K562 (cell line): ENCODE measurements at regions not wholly inside any gene's neighbourhood (a gene's known extent, or its start where the extent isn't known, plus 50 kb on each side); places are given as distances from the start of the nearest gene placed in this dataset.

ENCODE experiments used
- ATAC-seq: fragments of 200-7000 bp; cut with Tn5 transposase; 3 replicates; pipeline ENCODE4 v1.9.1; 2020; ENCODE audit warnings: moderate library complexity
- BruUV-seq: library from RNA; stranded (reverse); fragments of 400-500 nt; replicated peaks from 2 replicates; lab custom pipeline; 2021; lab: Mats Ljungman, UMichigan
- CTCF ChIA-PET: fragments of 300-600 bp; formaldehyde crosslinking; extraction: SDS; loops from one replicate; lab custom pipeline; 2021; ENCODE audit warnings: low intra/inter-chr PET ratio; lab: Yijun Ruan, JAX
- POLR2A ChIA-PET: fragments of 300-600, 350-650 bp; sonication (Branson Sonifier 250); formaldehyde crosslinking; extraction: SDS; loops from one replicate; lab custom pipeline; 2021; ENCODE audit warnings: antibody characterized with exemption, inconsistent platforms; lab: Yijun Ruan, JAX
- DNase-seq, 4 experiments: peaks; one replicate each; pipeline versions ENCODE4 v3.0.0 to v3.0.0-alpha.2; 2011 to 2018; ENCODE audit warnings: low spot score in 3 of 4, mixed read lengths in 3 of 4; ENCODE audit errors: extremely low read depth in 1 of 4
- FAIRE-seq: peaks from 2 replicates; lab custom pipeline; 2011; peaks lifted over from hg19 to GRCh38; lab: Jason Lieb, UNC
- H2AFZ ChIP-seq: 2 replicates; pipeline ENCODE4 v1.6.0; 2011; ENCODE audit warnings: low read depth, low read length, control low read depth, inconsistent platforms
- H3K27ac ChIP-seq: fragments of 200-600 bp; 3 replicates; pipeline ENCODE4 v1.8.0; 2011; ENCODE audit warnings: low read depth, mild to moderate bottlenecking, control low read depth, inconsistent platforms, low read length, moderate library complexity, mixed read lengths; ENCODE audit errors: extremely low read depth
- H3K27me3 ChIP-seq, 2 experiments: fragments of 300-600 bp in 1 of 2; 2 replicates in 1 of 2; 3 replicates in 1 of 2; pipeline versions ENCODE4 v1.6.0 to v1.8.0; 2011; ENCODE audit warnings: inconsistent platforms in 2 of 2, low read length in 2 of 2, mild to moderate bottlenecking in 1 of 2, mixed read lengths in 1 of 2, moderate library complexity in 1 of 2; ENCODE audit not compliant: control insufficient read depth in 2 of 2, insufficient read depth in 2 of 2
- H3K36me3 ChIP-seq: fragments of 300-600 bp; 3 replicates; pipeline ENCODE4 v1.8.0; 2011; ENCODE audit warnings: mild to moderate bottlenecking, low read length, inconsistent platforms; ENCODE audit not compliant: control insufficient read depth, insufficient read depth
- H3K4me1 ChIP-seq, 2 experiments: fragments of 200-600 bp in 1 of 2; replicated peaks in 1 of 2; 2 replicates in 1 of 2; 3 replicates in 1 of 2; pipeline versions ENCODE4 v1.5.1 to v1.8.0; 2011; ENCODE audit warnings: inconsistent platforms in 2 of 2, low read length in 2 of 2, mild to moderate bottlenecking in 1 of 2, mixed read lengths in 1 of 2, moderate library complexity in 1 of 2; ENCODE audit not compliant: control insufficient read depth in 2 of 2, insufficient read depth in 2 of 2
- H3K4me2 ChIP-seq: 2 replicates; pipeline ENCODE4 v1.6.1; 2011; ENCODE audit warnings: low read length, control low read depth, inconsistent platforms, mixed read lengths; ENCODE audit not compliant: insufficient read depth
- H3K4me3 ChIP-seq: fragments of 200-600 bp; sonication (generic), shearing (Covaris generic); 2 replicates; pipeline ENCODE4 v1.5.1; 2016; ENCODE audit warnings: control low read depth, inconsistent platforms
- H3K79me2 ChIP-seq: fragments of 200-600 bp; 3 replicates; pipeline ENCODE4 v1.8.0; 2011; ENCODE audit warnings: low read length, inconsistent platforms; ENCODE audit not compliant: control insufficient read depth, insufficient read depth
- H3K9ac ChIP-seq, 2 experiments: 2 replicates each; pipeline versions ENCODE4 v1.6.0 to v1.6.1; 2011; ENCODE audit warnings: low read depth in 2 of 2, low read length in 2 of 2, control low read depth in 1 of 2, inconsistent platforms in 1 of 2, mild to moderate bottlenecking in 1 of 2, mixed read lengths in 1 of 2; ENCODE audit not compliant: insufficient read depth in 1 of 2
- H3K9me1 ChIP-seq: one replicate; pipeline ENCODE4 v1.6.0; 2011; ENCODE audit warnings: inconsistent platforms, mild to moderate bottlenecking, low read length, moderate library complexity; ENCODE audit not compliant: control insufficient read depth, insufficient read depth
- H3K9me3 ChIP-seq: replicated peaks from 2 replicates; pipeline ENCODE4 v1.5.1; 2011; ENCODE audit warnings: low read depth, low read length, inconsistent platforms; ENCODE audit not compliant: control insufficient read depth, insufficient read depth
- H4K20me1 ChIP-seq: replicated peaks from 2 replicates; pipeline ENCODE4 v1.6.1; 2011; ENCODE audit warnings: low read length, inconsistent platforms, mixed read lengths; ENCODE audit not compliant: control insufficient read depth, insufficient read depth
- FOXP1 ChIP-seq: sonication (generic); formaldehyde crosslinking; IDR thresholded peaks from 2 replicates; pipeline ENCODE4 v1.8.0; 2022; ENCODE audit warnings: mild to moderate bottlenecking, missing genetic modification reagents
- HNRNPL ChIP-seq: fragments of 200-400 bp; formaldehyde crosslinking; IDR thresholded peaks from 2 replicates; pipeline ENCODE4 v1.6.1; 2017; ENCODE audit warnings: low read depth, mild to moderate bottlenecking, low read length
- POLR2A ChIP-seq: fragments of 450-650 bp; conservative IDR thresholded peaks from 2 replicates; pipeline ENCODE4 v1.6.1; 2016
- RCOR1 ChIP-seq, 2 experiments: IDR thresholded peaks; 2 replicates each; pipeline ENCODE4 v1.6.1; 2012; ENCODE audit warnings: low read depth in 2 of 2, low read length in 2 of 2, borderline replicate concordance in 1 of 2, improper control_type of control experiment in 1 of 2
- TCF7L2 ChIP-seq: fragments of 150-350 bp; IDR thresholded peaks from 2 replicates; pipeline ENCODE4 v1.6.1; 2016; ENCODE audit warnings: low read depth, mild to moderate bottlenecking, low read length, moderate library complexity
- ZC3H11A ChIP-seq: IDR thresholded peaks from 2 replicates; pipeline ENCODE4 v1.6.1; 2012; ENCODE audit warnings: low read depth, low read length, improper control_type of control experiment
- ZNF232 ChIP-seq: sonication (generic); formaldehyde crosslinking; IDR thresholded peaks from 2 replicates; pipeline ENCODE4 v1.8.0; 2022; ENCODE audit warnings: mild to moderate bottlenecking, missing genetic modification reagents
- ZNF76 ChIP-seq: fragments of 250-450 bp; sonication (Bioruptor Pico); IDR thresholded peaks from 2 replicates; pipeline ENCODE4 v1.4.0; 2020; ENCODE audit warnings: mild to moderate bottlenecking, moderate library complexity, borderline replicate concordance
- WGBS: fragments of 100-300 bp; shearing (Covaris generic); methylation state at CpG from one replicate; pipeline ENCODE4 v1.1.6; 2016; ENCODE audit warnings: low coverage, mixed read lengths; ENCODE audit not compliant: insufficient coverage; ENCODE audit errors: missing lambda C conversion rate; 5-methylcytosine and 5-hydroxymethylcytosine counted together
- in situ Hi-C: fragments of 300-500 bp; cut with MboI; formaldehyde crosslinking; loops from 4 replicates; pipeline ENCODE4 v1.15.0; 2018; ENCODE audit warnings: inconsistent platforms, mixed read lengths
- intact Hi-C: fragments of 100-400 bp; cut with micrococcal nuclease; formaldehyde crosslinking; loops from 2 replicates; pipeline ENCODE4 v1.14.2; 2022
- TF ChIP-seq, protein P1 (sequence below): sonication (generic); formaldehyde crosslinking; IDR thresholded peaks from 2 replicates; pipeline ENCODE4 v1.8.0; 2022; ENCODE audit warnings: missing genetic modification reagents, mild to moderate bottlenecking, borderline replicate concordance
- TF ChIP-seq, protein P2 (sequence below): IDR thresholded peaks from 2 replicates; pipeline ENCODE4 v1.6.1; 2012; ENCODE audit warnings: low read depth, low read length, improper control_type of control experiment, borderline replicate concordance

DNA sequence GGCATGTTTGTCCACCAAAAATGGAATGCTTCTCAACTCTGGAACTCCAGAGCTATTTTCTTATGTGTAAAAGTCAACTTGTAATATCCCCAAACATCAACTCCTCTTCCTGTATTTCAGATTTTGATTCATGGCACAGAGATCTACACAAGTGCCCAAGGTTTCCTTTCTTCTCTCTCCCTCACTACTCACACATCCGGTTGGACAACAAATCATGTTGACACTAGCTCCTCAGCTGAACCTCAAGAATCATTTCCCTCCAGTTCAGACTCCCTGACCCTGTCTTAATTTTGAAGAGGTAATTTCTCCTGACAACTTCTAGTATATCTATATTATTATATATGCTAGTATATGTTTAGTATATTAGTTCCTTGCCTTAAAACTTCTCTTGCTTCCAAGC lies 485.4 kb upstream of the CCDC196 start:
- POLR2A ChIA-PET: no interaction called here
- Histone ChIP-seq H3K4me1 (no peaks in the 10 kb centered on the region), H3K36me3 (no peaks in the 10 kb centered on the region), H3K9me1 (no peaks in the 10 kb centered on the region), H3K9ac (no peak overlapping the region), H3K27ac (no peak overlapping the region), H2AFZ (no peak overlapping the region), H3K4me3 (no peak overlapping the region), H4K20me1 (no peaks in the 10 kb centered on the region), H3K4me2 (no peak overlapping the region), H3K27me3 (no peaks in the 10 kb centered on the region), H3K9me3 (no peaks in the 10 kb centered on the region), H3K79me2 (no peaks in the 10 kb centered on the region)
- BruUV-seq: no TSS peak
- intact Hi-C loops (no loop called here), in situ Hi-C loops (no loop called here)
- FAIRE-seq: no peak
- no peak for DNase-seq
- TF ChIP-seq, protein P1, sequence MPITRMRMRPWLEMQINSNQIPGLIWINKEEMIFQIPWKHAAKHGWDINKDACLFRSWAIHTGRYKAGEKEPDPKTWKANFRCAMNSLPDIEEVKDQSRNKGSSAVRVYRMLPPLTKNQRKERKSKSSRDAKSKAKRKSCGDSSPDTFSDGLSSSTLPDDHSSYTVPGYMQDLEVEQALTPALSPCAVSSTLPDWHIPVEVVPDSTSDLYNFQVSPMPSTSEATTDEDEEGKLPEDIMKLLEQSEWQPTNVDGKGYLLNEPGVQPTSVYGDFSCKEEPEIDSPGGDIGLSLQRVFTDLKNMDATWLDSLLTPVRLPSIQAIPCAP (CRISPR knock-in tag): no peak
- TF ChIP-seq ZNF76 (CRISPR knock-in tag): no peak
- TF ChIP-seq FOXP1 (CRISPR knock-in tag): no peak
- no peak for TF ChIP-seq ZNF232 (CRISPR knock-in tag)
- TF ChIP-seq, protein P2, sequence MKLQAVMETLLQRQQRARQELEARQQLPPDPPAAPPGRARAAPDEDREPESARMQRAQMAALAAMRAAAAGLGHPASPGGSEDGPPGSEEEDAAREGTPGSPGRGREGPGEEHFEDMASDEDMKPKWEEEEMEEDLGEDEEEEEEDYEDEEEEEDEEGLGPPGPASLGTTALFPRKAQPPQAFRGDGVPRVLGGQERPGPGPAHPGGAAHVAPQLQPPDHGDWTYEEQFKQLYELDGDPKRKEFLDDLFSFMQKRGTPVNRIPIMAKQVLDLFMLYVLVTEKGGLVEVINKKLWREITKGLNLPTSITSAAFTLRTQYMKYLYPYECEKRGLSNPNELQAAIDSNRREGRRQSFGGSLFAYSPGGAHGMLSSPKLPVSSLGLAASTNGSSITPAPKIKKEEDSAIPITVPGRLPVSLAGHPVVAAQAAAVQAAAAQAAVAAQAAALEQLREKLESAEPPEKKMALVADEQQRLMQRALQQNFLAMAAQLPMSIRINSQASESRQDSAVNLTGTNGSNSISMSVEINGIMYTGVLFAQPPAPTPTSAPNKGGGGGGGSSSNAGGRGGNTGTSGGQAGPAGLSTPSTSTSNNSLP: no peak
- no peak for TF ChIP-seq TCF7L2
- TF ChIP-seq POLR2A: no peak
- no peak for TF ChIP-seq HNRNPL
- no peak for TF ChIP-seq RCOR1 (IDR thresholded peaks at IDR 0.05; ENCODE audit: borderline replicate concordance in 1 of 2, low read depth in 2 of 2, low read length in 2 of 2)
- no peak for TF ChIP-seq ZC3H11A
- ATAC-seq: no peak
- WGBS: 0% methylated on average over 1 of the region's 1 CpG
- CTCF ChIA-PET: no interaction called here
